ENCODE measurements at regions not wholly inside any gene's neighbourhood (a gene's known extent, or its start where the extent isn't known, plus 50 kb on each side); places are given as distances from the start of the nearest gene placed in this dataset.

- POLR2A ChIA-PET = no interaction called here
- CTCF ChIA-PET = no interaction called here
- intact Hi-C loops (cut with micrococcal nuclease) = no loop called here
- Mint-ChIP-seq H3K9me3 (ENCODE audit: unreplicated experiment) (no peaks in the 10 kb centered on the region), H3K27ac (ENCODE audit: low read depth, unreplicated experiment) (no peak overlapping the region), H3K4me1 (ENCODE audit: insufficient read depth, unreplicated experiment) (peaks cover 5% of the 10 kb centered on the region), H3K27me3 (ENCODE audit: insufficient read depth, unreplicated experiment) (no peaks in the 10 kb centered on the region), H3K4me3 (ENCODE audit: unreplicated experiment) (no peak overlapping the region), H3K36me3 (ENCODE audit: insufficient read depth, unreplicated experiment) (no peaks in the 10 kb centered on the region)
- DNase-seq (ENCODE audit: unreplicated experiment) = no peak
- no TSS peak for BruUV-seq (replicated peaks)
- TF ChIP-seq CTCF (IDR thresholded peaks at IDR 0.05; ENCODE audit: unreplicated experiment) = no peak
Measured at GRCh38 chr12:116415408-116416108, 138.1 kb upstream of the MED13L start.

GRCh38 chr12:116416166-116416565 is 138.7 kb upstream of the MED13L start:
- BruUV-seq (replicated peaks) = no TSS peak
- POLR2A ChIA-PET = no interaction called here

GRCh38 chr12:116418551-116418950 is 140.6 kb upstream of the MAP1LC3B2 start:
- no peaks in the 10 kb centered on the region for H3K27me3 Mint-ChIP-seq (ENCODE audit: insufficient read depth, unreplicated experiment)

More at GRCh38 chr12:116416166-116416565, 138.7 kb upstream of the MED13L start:
- CTCF ChIA-PET = interaction anchor here (0.7 kb wide), 1 partner anchor 8 kb away, joined by 3 read pairs; no protein-coding TSS in a partner anchor
- H3K27ac Mint-ChIP-seq (ENCODE audit: low read depth, unreplicated experiment) = no peak overlapping the region
- H3K4me3 Mint-ChIP-seq (ENCODE audit: unreplicated experiment) = no peak overlapping the region
- no peak for DNase-seq (ENCODE audit: unreplicated experiment)
- no peak for TF ChIP-seq CTCF (IDR thresholded peaks at IDR 0.05; ENCODE audit: unreplicated experiment)
- intact Hi-C loops (cut with micrococcal nuclease) = no loop called here
- H3K9me3 Mint-ChIP-seq (ENCODE audit: unreplicated experiment) = no peaks in the 10 kb centered on the region
- H3K4me1 Mint-ChIP-seq (ENCODE audit: insufficient read depth, unreplicated experiment) = no peaks in the 10 kb centered on the region
- no peaks in the 10 kb centered on the region for H3K27me3 Mint-ChIP-seq (ENCODE audit: insufficient read depth, unreplicated experiment)
- no peaks in the 10 kb centered on the region for H3K36me3 Mint-ChIP-seq (ENCODE audit: insufficient read depth, unreplicated experiment)

More at GRCh38 chr12:116418551-116418950, 140.6 kb upstream of the MAP1LC3B2 start:
- no peaks in the 10 kb centered on the region for H3K9me3 Mint-ChIP-seq (ENCODE audit: unreplicated experiment)
- ChIA-PET POLR2A (no interaction called here), CTCF (no interaction called here)
- intact Hi-C loops (cut with micrococcal nuclease) = no loop called here
- no peak overlapping the region for H3K4me3 Mint-ChIP-seq (ENCODE audit: unreplicated experiment)
- no peaks in the 10 kb centered on the region for H3K36me3 Mint-ChIP-seq (ENCODE audit: insufficient read depth, unreplicated experiment)
- no peak overlapping the region for H3K27ac Mint-ChIP-seq (ENCODE audit: low read depth, unreplicated experiment)
- H3K4me1 Mint-ChIP-seq (ENCODE audit: insufficient read depth, unreplicated experiment) = no peaks in the 10 kb centered on the region
- TF ChIP-seq CTCF (IDR thresholded peaks at IDR 0.05; ENCODE audit: unreplicated experiment) = no peak
- DNase-seq (ENCODE audit: unreplicated experiment) = no peak
- BruUV-seq (replicated peaks) = no TSS peak
